ENCODE measurements at regions not wholly inside any gene's neighbourhood (a gene's known extent, or its start where the extent isn't known, plus 50 kb on each side); places are given as distances from the start of the nearest gene placed in this dataset.

DNA sequence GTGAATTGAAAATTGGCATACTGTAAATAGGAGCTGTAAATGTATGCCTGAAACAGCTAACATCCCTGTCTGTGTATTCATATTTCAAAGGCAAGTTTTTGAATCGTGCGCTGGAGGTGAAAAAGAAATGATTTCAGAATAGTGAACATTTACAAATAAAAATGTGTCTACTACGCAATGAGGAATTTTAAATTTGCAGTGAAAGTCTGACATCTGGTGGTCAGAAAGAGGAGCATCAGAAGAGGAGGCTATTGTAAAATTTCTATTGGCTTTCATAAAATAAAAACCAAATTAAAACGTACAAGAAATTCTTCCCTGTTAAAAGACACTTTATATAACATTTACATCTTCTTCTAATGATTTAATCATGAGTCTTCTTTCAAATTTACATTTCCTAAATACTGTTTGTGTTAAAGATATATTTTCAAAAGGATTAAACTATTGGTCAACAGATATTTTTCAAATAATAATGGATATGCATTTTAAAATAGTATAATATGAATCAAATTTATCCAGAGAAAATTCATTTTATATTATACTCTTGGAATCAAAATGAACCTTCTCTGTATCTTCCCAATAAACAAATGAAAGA, 113.7 kb upstream of the RRP15 start:
- Histone ChIP-seq H3K36me3 (replicated peaks; ENCODE audit: insufficient read depth, low read depth) (no peaks in the 10 kb centered on the region), H3K9me3 (ENCODE audit: low read depth) (no peaks in the 10 kb centered on the region), H4K20me1 (ENCODE audit: insufficient read depth, poor library complexity, severe bottlenecking) (no peaks in the 10 kb centered on the region), H3K27ac (no peak overlapping the region), H2AFZ (no peak overlapping the region), H3K27me3 (peaks cover 46% of the 10 kb centered on the region), H3K4me1 (ENCODE audit: insufficient read depth) (no peaks in the 10 kb centered on the region), H3K4me3 (no peak overlapping the region), H3K9me2 (replicated peaks; ENCODE audit: insufficient read depth) (no peaks in the 10 kb centered on the region), H3K4me2 (no peak overlapping the region), H3K79me2 (no peaks in the 10 kb centered on the region)
- TF ChIP-seq, protein P1, sequence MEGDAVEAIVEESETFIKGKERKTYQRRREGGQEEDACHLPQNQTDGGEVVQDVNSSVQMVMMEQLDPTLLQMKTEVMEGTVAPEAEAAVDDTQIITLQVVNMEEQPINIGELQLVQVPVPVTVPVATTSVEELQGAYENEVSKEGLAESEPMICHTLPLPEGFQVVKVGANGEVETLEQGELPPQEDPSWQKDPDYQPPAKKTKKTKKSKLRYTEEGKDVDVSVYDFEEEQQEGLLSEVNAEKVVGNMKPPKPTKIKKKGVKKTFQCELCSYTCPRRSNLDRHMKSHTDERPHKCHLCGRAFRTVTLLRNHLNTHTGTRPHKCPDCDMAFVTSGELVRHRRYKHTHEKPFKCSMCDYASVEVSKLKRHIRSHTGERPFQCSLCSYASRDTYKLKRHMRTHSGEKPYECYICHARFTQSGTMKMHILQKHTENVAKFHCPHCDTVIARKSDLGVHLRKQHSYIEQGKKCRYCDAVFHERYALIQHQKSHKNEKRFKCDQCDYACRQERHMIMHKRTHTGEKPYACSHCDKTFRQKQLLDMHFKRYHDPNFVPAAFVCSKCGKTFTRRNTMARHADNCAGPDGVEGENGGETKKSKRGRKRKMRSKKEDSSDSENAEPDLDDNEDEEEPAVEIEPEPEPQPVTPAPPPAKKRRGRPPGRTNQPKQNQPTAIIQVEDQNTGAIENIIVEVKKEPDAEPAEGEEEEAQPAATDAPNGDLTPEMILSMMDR (IDR thresholded peaks at IDR 0.05; ENCODE audit: poor library complexity) = peak; percentile 91
- TF ChIP-seq EZH2 (IDR thresholded peaks at IDR 0.05; ENCODE audit: borderline replicate concordance) = no peak
- DNase-seq (ENCODE audit: low spot score) = peak; percentile 39
- 5% methylated on average over 4 of the region's 4 CpGs for WGBS (ENCODE audit: low lambda C conversion rate, missing lambda C conversion rate)

DNA sequence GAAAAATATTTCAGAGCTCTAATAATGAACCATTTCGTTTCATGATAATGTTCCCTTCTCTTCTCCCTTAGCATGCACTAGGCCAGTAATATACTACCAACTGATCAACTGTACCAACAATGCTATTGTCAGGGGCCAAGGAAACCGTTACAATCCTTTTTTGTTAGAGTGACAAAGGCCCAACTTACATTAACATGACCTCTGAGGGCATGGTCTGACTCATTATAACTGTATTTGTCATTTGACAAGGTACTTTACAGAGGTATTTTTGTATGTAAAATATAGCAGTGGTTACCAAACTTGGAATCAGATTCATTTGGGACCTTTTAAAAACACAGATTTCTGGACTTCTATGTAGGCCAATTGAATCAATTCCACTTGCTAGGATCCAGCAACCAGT, 102.6 kb upstream of the RRP15 start:
- 86% methylated on average over 2 of the region's 2 CpGs for WGBS (ENCODE audit: low lambda C conversion rate, missing lambda C conversion rate)

DNA sequence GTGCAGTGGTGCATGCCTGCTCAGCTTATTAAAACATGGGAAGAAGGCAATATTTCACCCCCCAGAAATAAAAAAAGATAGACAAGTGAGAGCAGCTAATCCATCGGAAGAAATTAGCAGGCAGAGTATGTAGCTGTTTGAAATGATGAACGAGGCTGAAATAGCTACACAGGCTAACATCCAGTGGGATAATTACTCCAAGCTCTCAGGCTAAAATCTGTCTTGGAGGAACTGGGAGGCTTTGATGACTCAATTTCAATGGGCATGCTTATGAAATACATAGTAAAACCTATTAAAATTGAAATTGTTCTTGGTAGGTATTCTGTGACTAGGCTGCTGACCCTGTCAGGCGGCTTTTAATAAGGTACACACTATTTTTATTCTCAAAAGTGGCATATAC, 84.1 kb upstream of the RRP15 start:
- Histone ChIP-seq H3K4me3 (no peak overlapping the region), H3K4me1 (ENCODE audit: insufficient read depth) (no peaks in the 10 kb centered on the region), H3K79me2 (no peaks in the 10 kb centered on the region), H3K27me3 (peaks cover 11% of the 10 kb centered on the region), H3K9me3 (ENCODE audit: low read depth) (no peaks in the 10 kb centered on the region), H3K27ac (no peak overlapping the region), H2AFZ (no peak overlapping the region), H4K20me1 (ENCODE audit: insufficient read depth, poor library complexity, severe bottlenecking) (no peaks in the 10 kb centered on the region), H3K36me3 (replicated peaks; ENCODE audit: insufficient read depth, low read depth) (no peaks in the 10 kb centered on the region), H3K9me2 (replicated peaks; ENCODE audit: insufficient read depth) (no peaks in the 10 kb centered on the region), H3K4me2 (no peak overlapping the region)
- TF ChIP-seq, protein P1 (IDR thresholded peaks at IDR 0.05; ENCODE audit: poor library complexity) = no peak
- TF ChIP-seq EZH2phosphoT487 (IDR thresholded peaks at IDR 0.05; ENCODE audit: low read depth, severe bottlenecking, unreplicated experiment) = no peak
- TF ChIP-seq EZH2 (IDR thresholded peaks at IDR 0.05; ENCODE audit: borderline replicate concordance) = no peak
- 75% methylated on average over 3 of the region's 3 CpGs for WGBS (ENCODE audit: low lambda C conversion rate, missing lambda C conversion rate)
- no peak for DNase-seq (ENCODE audit: low spot score)

More for the DNA sequence above, 102.6 kb upstream of the RRP15 start:
- H3K27me3 ChIP-seq = peaks cover 5% of the 10 kb centered on the region
- no peak overlapping the region for H2AFZ ChIP-seq
- no peaks in the 10 kb centered on the region for H4K20me1 ChIP-seq (ENCODE audit: insufficient read depth, poor library complexity, severe bottlenecking)
- H3K9me2 ChIP-seq (replicated peaks; ENCODE audit: insufficient read depth) = no peaks in the 10 kb centered on the region
- no peaks in the 10 kb centered on the region for H3K36me3 ChIP-seq (replicated peaks; ENCODE audit: insufficient read depth, low read depth)
- H3K4me3 ChIP-seq = no peak overlapping the region
- no peak overlapping the region for H3K4me2 ChIP-seq
- H3K27ac ChIP-seq = no peak overlapping the region
- H3K79me2 ChIP-seq = no peaks in the 10 kb centered on the region
- no peaks in the 10 kb centered on the region for H3K9me3 ChIP-seq (ENCODE audit: low read depth)
- no peak for DNase-seq (ENCODE audit: low spot score)
- no peaks in the 10 kb centered on the region for H3K4me1 ChIP-seq (ENCODE audit: insufficient read depth)
- TF ChIP-seq, protein P1 (IDR thresholded peaks at IDR 0.05; ENCODE audit: poor library complexity) = no peak
- TF ChIP-seq EZH2phosphoT487 (IDR thresholded peaks at IDR 0.05; ENCODE audit: low read depth, severe bottlenecking, unreplicated experiment) (no peak), EZH2 (IDR thresholded peaks at IDR 0.05; ENCODE audit: borderline replicate concordance) (no peak)

DNA sequence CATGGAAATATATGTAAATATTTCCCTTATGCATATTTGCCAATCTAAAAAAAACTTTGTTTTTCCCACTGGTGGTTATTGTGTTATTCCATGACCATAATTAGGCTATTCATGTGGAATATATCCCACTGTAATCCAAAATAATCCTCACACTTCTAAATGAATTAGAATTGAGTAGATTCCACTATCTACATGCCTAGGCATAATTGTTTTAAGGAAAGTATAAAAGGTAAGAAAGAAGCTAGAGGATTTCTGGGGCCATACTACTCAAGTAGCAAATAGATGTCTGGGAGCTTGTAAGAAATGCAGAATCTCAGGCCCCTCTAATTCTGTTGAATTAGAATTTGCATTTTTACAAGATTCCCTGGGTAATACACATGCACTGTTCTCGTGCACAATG, 83.5 kb upstream of the RRP15 start:
- no peaks in the 10 kb centered on the region for H3K36me3 ChIP-seq (replicated peaks; ENCODE audit: insufficient read depth, low read depth)
- 81% methylated on average over 1 of the region's 1 CpG for WGBS (ENCODE audit: low lambda C conversion rate, missing lambda C conversion rate)
- H3K9me2 ChIP-seq (replicated peaks; ENCODE audit: insufficient read depth) = no peaks in the 10 kb centered on the region
- no peaks in the 10 kb centered on the region for H3K9me3 ChIP-seq (ENCODE audit: low read depth)
- TF ChIP-seq EZH2phosphoT487 (IDR thresholded peaks at IDR 0.05; ENCODE audit: low read depth, severe bottlenecking, unreplicated experiment) (no peak), EZH2 (IDR thresholded peaks at IDR 0.05; ENCODE audit: borderline replicate concordance) (no peak)
- TF ChIP-seq, protein P1 (IDR thresholded peaks at IDR 0.05; ENCODE audit: poor library complexity) = no peak
- H3K79me2 ChIP-seq = no peaks in the 10 kb centered on the region
- DNase-seq (ENCODE audit: low spot score) = no peak
- no peak overlapping the region for H3K27ac ChIP-seq
- no peak overlapping the region for H3K4me2 ChIP-seq
- H3K4me3 ChIP-seq = no peak overlapping the region
- no peaks in the 10 kb centered on the region for H3K4me1 ChIP-seq (ENCODE audit: insufficient read depth)
- H2AFZ ChIP-seq = no peak overlapping the region
- peaks cover 11% of the 10 kb centered on the region for H3K27me3 ChIP-seq
- no peaks in the 10 kb centered on the region for H4K20me1 ChIP-seq (ENCODE audit: insufficient read depth, poor library complexity, severe bottlenecking)
